SK-N-SH treated with all-trans-retinoic acid at 6 μM for 48 hours (cell line): ENCODE measurements at regions not wholly inside any gene's neighbourhood (a gene's known extent, or its start where the extent isn't known, plus 50 kb on each side); places are given as distances from the start of the nearest gene placed in this dataset.

Experiments used
- ATAC-seq: fragments of 200-7000 bp; cut with Tn5 transposase; 3 replicates; pipeline ENCODE4 v1.9.1; 2020; ENCODE audit warnings: mild to moderate bottlenecking, moderate library complexity
- ARNTL ChIP-seq: fragments of 450-650 bp; formaldehyde crosslinking; IDR thresholded peaks from 2 replicates; pipeline ENCODE4 v1.5.0; 2020; ENCODE audit warnings: low read depth, mild to moderate bottlenecking, moderate library complexity, borderline replicate concordance
- BACH2 ChIP-seq: fragments of 250-450 bp; sonication (Bioruptor Pico); IDR thresholded peaks from 2 replicates; pipeline ENCODE4 v1.9.0; 2021; ENCODE audit warnings: mild to moderate bottlenecking, borderline replicate concordance
- CREB5 ChIP-seq: fragments of 250-450 bp; sonication (Bioruptor Pico); IDR thresholded peaks from 2 replicates; pipeline ENCODE4 v1.5.1; 2020; ENCODE audit warnings: low read depth, mild to moderate bottlenecking, moderate library complexity
- CSDC2 ChIP-seq: fragments of 250-450 bp; sonication (Bioruptor Pico); IDR thresholded peaks from 2 replicates; pipeline ENCODE4 v1.5.0; 2020; ENCODE audit warnings: mild to moderate bottlenecking, moderate library complexity
- ESRRG ChIP-seq: fragments of 250-450 bp; sonication (Bioruptor Pico); IDR thresholded peaks from 2 replicates; pipeline ENCODE4 v1.6.1; 2021; ENCODE audit warnings: mild to moderate bottlenecking
- GLIS3 ChIP-seq: fragments of 250-450 bp; sonication (Bioruptor Pico); IDR thresholded peaks from 2 replicates; pipeline ENCODE4 v1.5.0; 2020; ENCODE audit warnings: mild to moderate bottlenecking, moderate library complexity
- ISL1 ChIP-seq: fragments of 250-450 bp; sonication (Bioruptor Pico); IDR thresholded peaks from 2 replicates; pipeline ENCODE4 v2.1.2; 2022; ENCODE audit warnings: mild to moderate bottlenecking, moderate library complexity
- OSR1 ChIP-seq: fragments of 250-450 bp; sonication (Bioruptor Pico); IDR thresholded peaks from 2 replicates; pipeline ENCODE4 v1.8.0; 2022; ENCODE audit warnings: moderate library complexity, mild to moderate bottlenecking, inconsistent platforms
- PATZ1 ChIP-seq: fragments of 250-450 bp; sonication (Bioruptor Pico); IDR thresholded peaks from 2 replicates; pipeline ENCODE4 v1.8.0; 2020; ENCODE audit warnings: mild to moderate bottlenecking, moderate library complexity, borderline replicate concordance
- POU6F1 ChIP-seq: fragments of 250-450 bp; sonication (Bioruptor Pico); IDR thresholded peaks from 2 replicates; pipeline ENCODE4 v1.8.0; 2021; ENCODE audit warnings: low read depth, mild to moderate bottlenecking, moderate library complexity, borderline replicate concordance
- PPARA ChIP-seq: fragments of 250-450 bp; sonication (Bioruptor Pico); IDR thresholded peaks from 2 replicates; pipeline ENCODE4 v1.5.0; 2020; ENCODE audit warnings: mild to moderate bottlenecking, borderline replicate concordance
- RARB ChIP-seq: fragments of 250-450 bp; sonication (Bioruptor Pico); IDR thresholded peaks from 2 replicates; pipeline ENCODE4 v1.8.0; 2021; ENCODE audit warnings: mild to moderate bottlenecking, moderate library complexity
- SNAI2 ChIP-seq: fragments of 250-450 bp; sonication (Bioruptor Pico); IDR thresholded peaks from 2 replicates; pipeline ENCODE4 v1.5.0; 2020; ENCODE audit warnings: mild to moderate bottlenecking, moderate library complexity
- TOX ChIP-seq: fragments of 250-450 bp; sonication (Bioruptor Pico); IDR thresholded peaks from 2 replicates; pipeline ENCODE4 v1.8.0; 2021; ENCODE audit warnings: mild to moderate bottlenecking, moderate library complexity, borderline replicate concordance
- ZC3H10 ChIP-seq: fragments of 250-450 bp; sonication (Bioruptor Pico); IDR thresholded peaks from 2 replicates; pipeline ENCODE4 v1.5.1; 2021; ENCODE audit warnings: mild to moderate bottlenecking, moderate library complexity
- ZFP3 ChIP-seq: fragments of 250-450 bp; sonication (Bioruptor Pico); IDR thresholded peaks from 2 replicates; pipeline ENCODE4 v1.5.0; 2020; ENCODE audit warnings: mild to moderate bottlenecking, moderate library complexity
- ZFP30 ChIP-seq: fragments of 450-650 bp; formaldehyde crosslinking; IDR thresholded peaks from 2 replicates; pipeline ENCODE4 v1.5.0; 2022; ENCODE audit warnings: mild to moderate bottlenecking, moderate library complexity
- ZNF565 ChIP-seq: fragments of 450-650 bp; formaldehyde crosslinking; conservative IDR thresholded peaks from 2 replicates; pipeline ENCODE4 v1.5.0; 2020; ENCODE audit warnings: low read depth, mild to moderate bottlenecking, moderate library complexity
- ZNF70 ChIP-seq: fragments of 450-650 bp; formaldehyde crosslinking; IDR thresholded peaks from 2 replicates; pipeline ENCODE4 v1.5.0; 2020; ENCODE audit warnings: mild to moderate bottlenecking, moderate library complexity
- ZNF8 ChIP-seq: fragments of 450-650 bp; formaldehyde crosslinking; IDR thresholded peaks from 2 replicates; pipeline ENCODE4 v1.5.0; 2020; ENCODE audit warnings: mild to moderate bottlenecking, moderate library complexity
- TF ChIP-seq, protein P1 (sequence below): fragments of 250-450 bp; sonication (Bioruptor Pico); IDR thresholded peaks from 2 replicates; pipeline ENCODE4 v1.5.1; 2021; ENCODE audit warnings: mild to moderate bottlenecking, moderate library complexity
- TF ChIP-seq, protein P2 (sequence below): fragments of 250-450 bp; sonication (Bioruptor Pico); IDR thresholded peaks from 2 replicates; pipeline ENCODE4 v1.5.0; 2020; ENCODE audit warnings: mild to moderate bottlenecking, moderate library complexity

DNA sequence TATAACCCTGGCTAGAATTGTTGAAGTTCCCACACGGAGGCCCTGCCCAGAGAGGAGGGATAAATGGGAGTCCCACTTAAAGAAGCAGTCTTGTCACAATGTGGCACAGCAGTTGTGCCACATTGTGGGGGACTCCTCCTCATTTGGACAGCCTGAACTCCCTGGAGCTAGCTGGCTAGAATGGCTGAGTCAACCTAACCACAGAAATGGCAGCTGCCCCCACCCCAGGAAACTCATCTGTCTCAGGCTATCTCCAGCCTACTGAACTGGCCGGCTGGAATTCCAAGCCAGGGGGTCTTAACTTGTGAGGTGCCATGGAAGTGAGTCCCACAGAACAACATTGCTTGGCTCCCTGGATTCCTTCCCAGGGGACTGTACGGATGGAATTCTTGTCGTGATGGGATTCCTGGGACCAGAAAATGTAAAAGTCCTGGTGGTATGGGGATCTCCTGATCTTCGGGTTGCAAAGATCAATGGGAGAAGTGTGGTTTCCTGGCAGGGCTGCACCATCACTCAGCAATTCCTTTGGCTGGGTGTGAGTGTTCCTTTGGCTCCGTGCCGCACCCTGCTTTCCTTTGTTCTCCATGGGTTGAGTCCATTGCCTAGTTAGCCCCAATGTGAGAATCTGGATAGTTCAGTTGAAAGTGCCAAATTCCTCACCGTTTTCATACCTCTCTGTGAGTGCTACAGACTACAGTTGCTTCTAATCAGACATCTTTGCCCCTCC, 791.2 kb upstream of the FAT3 start:
- ATAC-seq: no peak

GRCh38 chr11:91421641-91422040, 803.0 kb upstream of the FAT3 start:
- TF ChIP-seq ZFP30 (CRISPR knock-in tag) (no peak), ZNF70 (CRISPR knock-in tag) (no peak), BACH2 (CRISPR knock-in tag) (no peak), ARNTL (CRISPR knock-in tag) (no peak), ZNF565 (CRISPR knock-in tag) (no peak), ZFP3 (CRISPR knock-in tag) (no peak), ESRRG (no peak), ZNF8 (CRISPR knock-in tag) (no peak), RARB (CRISPR knock-in tag) (no peak)
- TF ChIP-seq, protein P1, sequence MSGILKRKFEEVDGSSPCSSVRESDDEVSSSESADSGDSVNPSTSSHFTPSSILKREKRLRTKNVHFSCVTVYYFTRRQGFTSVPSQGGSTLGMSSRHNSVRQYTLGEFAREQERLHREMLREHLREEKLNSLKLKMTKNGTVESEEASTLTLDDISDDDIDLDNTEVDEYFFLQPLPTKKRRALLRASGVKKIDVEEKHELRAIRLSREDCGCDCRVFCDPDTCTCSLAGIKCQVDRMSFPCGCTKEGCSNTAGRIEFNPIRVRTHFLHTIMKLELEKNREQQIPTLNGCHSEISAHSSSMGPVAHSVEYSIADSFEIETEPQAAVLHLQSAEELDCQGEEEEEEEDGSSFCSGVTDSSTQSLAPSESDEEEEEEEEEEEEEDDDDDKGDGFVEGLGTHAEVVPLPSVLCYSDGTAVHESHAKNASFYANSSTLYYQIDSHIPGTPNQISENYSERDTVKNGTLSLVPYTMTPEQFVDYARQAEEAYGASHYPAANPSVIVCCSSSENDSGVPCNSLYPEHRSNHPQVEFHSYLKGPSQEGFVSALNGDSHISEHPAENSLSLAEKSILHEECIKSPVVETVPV (CRISPR knock-in tag): no peak
- ATAC-seq: no peak

More for the DNA sequence above, 791.2 kb upstream of the FAT3 start:
- TF ChIP-seq, protein P1 (CRISPR knock-in tag): no peak
- TF ChIP-seq CSDC2 (CRISPR knock-in tag) (no peak), TOX (CRISPR knock-in tag) (no peak), RARB (CRISPR knock-in tag) (no peak), ESRRG (no peak), PATZ1 (CRISPR knock-in tag) (no peak), CREB5 (no peak), ZFP3 (CRISPR knock-in tag) (no peak), OSR1 (CRISPR knock-in tag) (no peak), BACH2 (CRISPR knock-in tag) (no peak)

DNA sequence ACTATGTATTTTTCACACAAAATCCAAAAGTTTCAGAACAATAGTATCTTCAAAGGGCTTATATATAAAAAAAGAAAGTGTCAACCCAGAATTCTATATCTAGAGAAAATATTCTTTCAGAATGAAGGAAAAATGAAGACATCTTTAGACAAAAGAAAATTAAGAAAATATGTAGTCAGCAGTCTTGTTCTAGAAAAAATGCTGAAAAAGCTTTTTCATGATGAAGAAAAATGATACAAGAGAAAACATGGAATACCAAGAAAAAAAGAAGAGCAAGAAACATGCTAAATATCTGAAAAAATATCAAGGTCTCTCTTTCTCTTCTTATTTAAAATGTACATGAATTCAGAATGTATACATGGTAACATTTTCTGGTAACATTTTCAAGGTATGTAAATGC, 816.8 kb upstream of the FAT3 start:
- no peak for ATAC-seq
- TF ChIP-seq ISL1 (CRISPR knock-in tag): no peak
- TF ChIP-seq, protein P2, sequence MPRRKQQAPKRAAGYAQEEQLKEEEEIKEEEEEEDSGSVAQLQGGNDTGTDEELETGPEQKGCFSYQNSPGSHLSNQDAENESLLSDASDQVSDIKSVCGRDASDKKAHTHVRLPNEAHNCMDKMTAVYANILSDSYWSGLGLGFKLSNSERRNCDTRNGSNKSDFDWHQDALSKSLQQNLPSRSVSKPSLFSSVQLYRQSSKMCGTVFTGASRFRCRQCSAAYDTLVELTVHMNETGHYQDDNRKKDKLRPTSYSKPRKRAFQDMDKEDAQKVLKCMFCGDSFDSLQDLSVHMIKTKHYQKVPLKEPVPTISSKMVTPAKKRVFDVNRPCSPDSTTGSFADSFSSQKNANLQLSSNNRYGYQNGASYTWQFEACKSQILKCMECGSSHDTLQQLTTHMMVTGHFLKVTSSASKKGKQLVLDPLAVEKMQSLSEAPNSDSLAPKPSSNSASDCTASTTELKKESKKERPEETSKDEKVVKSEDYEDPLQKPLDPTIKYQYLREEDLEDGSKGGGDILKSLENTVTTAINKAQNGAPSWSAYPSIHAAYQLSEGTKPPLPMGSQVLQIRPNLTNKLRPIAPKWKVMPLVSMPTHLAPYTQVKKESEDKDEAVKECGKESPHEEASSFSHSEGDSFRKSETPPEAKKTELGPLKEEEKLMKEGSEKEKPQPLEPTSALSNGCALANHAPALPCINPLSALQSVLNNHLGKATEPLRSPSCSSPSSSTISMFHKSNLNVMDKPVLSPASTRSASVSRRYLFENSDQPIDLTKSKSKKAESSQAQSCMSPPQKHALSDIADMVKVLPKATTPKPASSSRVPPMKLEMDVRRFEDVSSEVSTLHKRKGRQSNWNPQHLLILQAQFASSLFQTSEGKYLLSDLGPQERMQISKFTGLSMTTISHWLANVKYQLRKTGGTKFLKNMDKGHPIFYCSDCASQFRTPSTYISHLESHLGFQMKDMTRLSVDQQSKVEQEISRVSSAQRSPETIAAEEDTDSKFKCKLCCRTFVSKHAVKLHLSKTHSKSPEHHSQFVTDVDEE (CRISPR knock-in tag): no peak
- no peak for TF ChIP-seq ZC3H10 (CRISPR knock-in tag)
- TF ChIP-seq PPARA (CRISPR knock-in tag): no peak
- TF ChIP-seq TOX (CRISPR knock-in tag): no peak
- TF ChIP-seq ZNF565 (CRISPR knock-in tag): no peak
- no peak for TF ChIP-seq ARNTL (CRISPR knock-in tag)
- no peak for TF ChIP-seq SNAI2 (CRISPR knock-in tag)
- TF ChIP-seq ZNF70 (CRISPR knock-in tag): no peak
- no peak for TF ChIP-seq CREB5
- TF ChIP-seq GLIS3 (CRISPR knock-in tag): no peak
- no peak for TF ChIP-seq PATZ1 (CRISPR knock-in tag)
- no peak for TF ChIP-seq POU6F1 (CRISPR knock-in tag)
- no peak for TF ChIP-seq OSR1 (CRISPR knock-in tag)
- TF ChIP-seq BACH2 (CRISPR knock-in tag): no peak
- no peak for TF ChIP-seq ZNF8 (CRISPR knock-in tag)
